ENCODE measurements at regions not wholly inside any gene's neighbourhood (a gene's known extent, or its start where the extent isn't known, plus 50 kb on each side); places are given as distances from the start of the nearest gene placed in this dataset.
A peak's percentile ranks its signal among the peaks of the same experiment; 100 is the strongest.

DNA sequence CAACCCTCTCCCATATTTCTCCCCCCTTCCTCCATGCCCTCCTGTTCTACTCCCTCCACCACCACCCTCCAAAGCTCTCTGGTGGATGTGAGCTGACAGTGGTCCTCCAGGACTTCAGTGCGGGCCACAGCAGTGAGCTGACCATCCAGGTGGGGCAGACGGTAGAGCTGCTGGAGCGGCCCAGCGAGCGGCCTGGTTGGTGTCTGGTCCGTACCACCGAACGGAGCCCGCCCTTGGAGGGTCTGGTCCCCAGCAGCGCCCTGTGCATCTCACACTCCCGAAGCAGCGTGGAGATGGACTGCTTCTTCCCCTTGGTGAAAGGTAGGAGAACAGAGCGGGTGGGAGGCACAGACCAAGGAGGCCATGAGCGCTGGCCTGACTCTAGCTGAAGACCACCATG lies 167.5 kb upstream of the UMPS start:
- Histone ChIP-seq H3K4me1 (ENCODE audit: control insufficient read depth, insufficient read depth, low read length) (no peaks in the 10 kb centered on the region), H3K9me3 (ENCODE audit: control insufficient read depth, insufficient read depth, low read depth, low read length) (no peaks in the 10 kb centered on the region), H3K27ac (ENCODE audit: low read length) (no peak overlapping the region), H3K27me3 (ENCODE audit: control insufficient read depth, insufficient read depth, low read length) (peaks cover 23% of the 10 kb centered on the region), H3K4me3 (ENCODE audit: low read depth in 2 of 2, low read length in 2 of 2) (no peak overlapping the region), H3K36me3 (ENCODE audit: control insufficient read depth, insufficient read depth, low read length) (no peaks in the 10 kb centered on the region)
- ATAC-seq (no peak), DNase-seq (ENCODE audit: low read depth, low spot score) (no peak)
- POLR2A ChIA-PET = interaction anchor here (0.6 kb wide), 1 partner anchor 779 kb away, joined by 9 read pairs; no protein-coding TSS in a partner anchor
- in situ Hi-C loops (cut with HindIII; ENCODE audit: low pct_unique_long_range_greater_than_20kb, low sequenced_read_pairs) = no loop called here
- TF ChIP-seq, protein P1, sequence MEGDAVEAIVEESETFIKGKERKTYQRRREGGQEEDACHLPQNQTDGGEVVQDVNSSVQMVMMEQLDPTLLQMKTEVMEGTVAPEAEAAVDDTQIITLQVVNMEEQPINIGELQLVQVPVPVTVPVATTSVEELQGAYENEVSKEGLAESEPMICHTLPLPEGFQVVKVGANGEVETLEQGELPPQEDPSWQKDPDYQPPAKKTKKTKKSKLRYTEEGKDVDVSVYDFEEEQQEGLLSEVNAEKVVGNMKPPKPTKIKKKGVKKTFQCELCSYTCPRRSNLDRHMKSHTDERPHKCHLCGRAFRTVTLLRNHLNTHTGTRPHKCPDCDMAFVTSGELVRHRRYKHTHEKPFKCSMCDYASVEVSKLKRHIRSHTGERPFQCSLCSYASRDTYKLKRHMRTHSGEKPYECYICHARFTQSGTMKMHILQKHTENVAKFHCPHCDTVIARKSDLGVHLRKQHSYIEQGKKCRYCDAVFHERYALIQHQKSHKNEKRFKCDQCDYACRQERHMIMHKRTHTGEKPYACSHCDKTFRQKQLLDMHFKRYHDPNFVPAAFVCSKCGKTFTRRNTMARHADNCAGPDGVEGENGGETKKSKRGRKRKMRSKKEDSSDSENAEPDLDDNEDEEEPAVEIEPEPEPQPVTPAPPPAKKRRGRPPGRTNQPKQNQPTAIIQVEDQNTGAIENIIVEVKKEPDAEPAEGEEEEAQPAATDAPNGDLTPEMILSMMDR (IDR thresholded peaks at IDR 0.05) = no peak
- TF ChIP-seq SIN3A (IDR thresholded peaks at IDR 0.05; ENCODE audit: borderline replicate concordance, insufficient read depth, low read depth, low read length) (no peak), TCF7L2 (IDR thresholded peaks at IDR 0.05; ENCODE audit: low read depth, low read length) (no peak)
- TF ChIP-seq, protein P2, sequence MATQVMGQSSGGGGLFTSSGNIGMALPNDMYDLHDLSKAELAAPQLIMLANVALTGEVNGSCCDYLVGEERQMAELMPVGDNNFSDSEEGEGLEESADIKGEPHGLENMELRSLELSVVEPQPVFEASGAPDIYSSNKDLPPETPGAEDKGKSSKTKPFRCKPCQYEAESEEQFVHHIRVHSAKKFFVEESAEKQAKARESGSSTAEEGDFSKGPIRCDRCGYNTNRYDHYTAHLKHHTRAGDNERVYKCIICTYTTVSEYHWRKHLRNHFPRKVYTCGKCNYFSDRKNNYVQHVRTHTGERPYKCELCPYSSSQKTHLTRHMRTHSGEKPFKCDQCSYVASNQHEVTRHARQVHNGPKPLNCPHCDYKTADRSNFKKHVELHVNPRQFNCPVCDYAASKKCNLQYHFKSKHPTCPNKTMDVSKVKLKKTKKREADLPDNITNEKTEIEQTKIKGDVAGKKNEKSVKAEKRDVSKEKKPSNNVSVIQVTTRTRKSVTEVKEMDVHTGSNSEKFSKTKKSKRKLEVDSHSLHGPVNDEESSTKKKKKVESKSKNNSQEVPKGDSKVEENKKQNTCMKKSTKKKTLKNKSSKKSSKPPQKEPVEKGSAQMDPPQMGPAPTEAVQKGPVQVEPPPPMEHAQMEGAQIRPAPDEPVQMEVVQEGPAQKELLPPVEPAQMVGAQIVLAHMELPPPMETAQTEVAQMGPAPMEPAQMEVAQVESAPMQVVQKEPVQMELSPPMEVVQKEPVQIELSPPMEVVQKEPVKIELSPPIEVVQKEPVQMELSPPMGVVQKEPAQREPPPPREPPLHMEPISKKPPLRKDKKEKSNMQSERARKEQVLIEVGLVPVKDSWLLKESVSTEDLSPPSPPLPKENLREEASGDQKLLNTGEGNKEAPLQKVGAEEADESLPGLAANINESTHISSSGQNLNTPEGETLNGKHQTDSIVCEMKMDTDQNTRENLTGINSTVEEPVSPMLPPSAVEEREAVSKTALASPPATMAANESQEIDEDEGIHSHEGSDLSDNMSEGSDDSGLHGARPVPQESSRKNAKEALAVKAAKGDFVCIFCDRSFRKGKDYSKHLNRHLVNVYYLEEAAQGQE (IDR thresholded peaks at IDR 0.05; ENCODE audit: insufficient read depth in 1 of 2, low read depth in 2 of 2, low read length in 1 of 2) = no peak
- intact Hi-C loops (cut with micrococcal nuclease; ENCODE audit: unreplicated experiment) = loop anchor here (10.0 kb wide), 1 partner anchor 342 kb away; no protein-coding TSS in a partner anchor
- no TSS peak for BruUV-seq (replicated peaks)
- CTCF ChIA-PET = interaction anchor here (0.6 kb wide), 1 partner anchor 53 kb away, joined by 3 read pairs; no protein-coding TSS in a partner anchor

DNA sequence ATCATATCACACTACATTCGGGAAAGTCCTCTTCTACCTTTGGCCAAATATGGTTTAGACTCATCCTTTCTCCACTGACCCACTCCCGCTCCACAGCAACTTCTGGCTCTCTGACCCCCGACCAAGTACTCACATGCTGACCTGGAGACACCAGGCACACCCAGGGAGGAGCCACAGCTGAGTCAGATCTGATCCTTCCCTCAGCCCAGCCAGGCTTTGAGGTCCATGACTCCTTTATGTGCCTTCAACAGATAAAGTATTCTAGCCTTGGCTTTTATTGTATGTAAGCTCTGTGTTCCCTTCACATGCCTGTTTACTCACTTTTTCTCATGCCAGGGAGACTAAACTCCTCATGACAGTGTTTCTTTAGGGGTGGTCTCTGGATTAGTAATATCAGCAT lies 166.9 kb upstream of the UMPS start:
- ATAC-seq = no peak
- H3K27ac ChIP-seq (ENCODE audit: low read length) = no peak overlapping the region
- H3K36me3 ChIP-seq (ENCODE audit: control insufficient read depth, insufficient read depth, low read length) = no peaks in the 10 kb centered on the region
- H3K9me3 ChIP-seq (ENCODE audit: control insufficient read depth, insufficient read depth, low read depth, low read length) = no peaks in the 10 kb centered on the region
- H3K4me3 ChIP-seq (ENCODE audit: low read depth in 2 of 2, low read length in 2 of 2) = no peak overlapping the region
- TF ChIP-seq POLR2AphosphoS5 (IDR thresholded peaks at IDR 0.05; ENCODE audit: low read depth, low read length) = no peak
- TF ChIP-seq SIN3A (IDR thresholded peaks at IDR 0.05; ENCODE audit: borderline replicate concordance, insufficient read depth, low read depth, low read length) = no peak
- intact Hi-C loops (cut with micrococcal nuclease; ENCODE audit: unreplicated experiment) (loop anchor here (10.0 kb wide), 1 partner anchor 341 kb away; no protein-coding TSS in a partner anchor), in situ Hi-C loops (cut with HindIII; ENCODE audit: low pct_unique_long_range_greater_than_20kb, low sequenced_read_pairs) (no loop called here)
- POLR2A ChIA-PET = no interaction called here
- BruUV-seq (replicated peaks) = no TSS peak
- CTCF ChIA-PET = interaction anchor here (0.7 kb wide), 2 partner anchors 313 to 379 kb away, joined by 6 to 8 read pairs; no protein-coding TSS in a partner anchor
- no peak for DNase-seq (ENCODE audit: low read depth, low spot score)
- H3K27me3 ChIP-seq (ENCODE audit: control insufficient read depth, insufficient read depth, low read length) = peaks cover 23% of the 10 kb centered on the region
- no peaks in the 10 kb centered on the region for H3K4me1 ChIP-seq (ENCODE audit: control insufficient read depth, insufficient read depth, low read length)

DNA sequence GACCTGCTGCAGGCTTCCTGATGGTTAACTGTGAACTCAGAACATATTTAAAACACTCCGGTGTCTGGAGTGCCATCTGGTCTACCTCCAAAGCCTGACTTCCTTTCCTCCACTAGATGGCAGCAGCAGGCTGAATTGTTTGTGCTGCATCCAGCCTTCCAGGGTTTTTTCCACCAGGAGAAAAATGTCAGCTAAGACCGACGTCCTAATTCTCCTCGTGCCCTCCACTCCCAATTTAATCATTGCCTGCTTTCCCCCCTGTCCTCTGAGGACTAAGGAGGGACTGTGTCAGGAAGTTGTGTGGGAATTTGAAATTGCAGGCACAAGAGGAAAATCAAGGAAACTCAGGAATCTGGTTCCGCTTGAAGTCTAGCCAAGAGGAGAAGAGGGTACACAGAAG lies 165.2 kb upstream of the UMPS start:
- BruUV-seq (replicated peaks) = no TSS peak

More for the DNA sequence above, 165.2 kb upstream of the UMPS start:
- ChIA-PET CTCF (interaction anchor here (0.6 to 2.2 kb wide), 3 partner anchors 123 to 397 kb away, joined by 5 to 13 read pairs (median 11); no protein-coding TSS in a partner anchor), POLR2A (no interaction called here)
- TF ChIP-seq, protein P1 (IDR thresholded peaks at IDR 0.05) = peak; percentile 95
- TF ChIP-seq SIN3A (IDR thresholded peaks at IDR 0.05; ENCODE audit: borderline replicate concordance, insufficient read depth, low read depth, low read length) = no peak
- ATAC-seq = peak; percentile 94
- H3K36me3 ChIP-seq (ENCODE audit: control insufficient read depth, insufficient read depth, low read length) = no peaks in the 10 kb centered on the region
- peak; percentile 55 for DNase-seq (ENCODE audit: low read depth, low spot score)
- no peak overlapping the region for H3K27ac ChIP-seq (ENCODE audit: low read length)
- H3K27me3 ChIP-seq (ENCODE audit: control insufficient read depth, insufficient read depth, low read length) = peaks cover 28% of the 10 kb centered on the region
- intact Hi-C loops (cut with micrococcal nuclease; ENCODE audit: unreplicated experiment) = loop anchor here (1.0 to 10.0 kb wide), 2 partner anchors 124 to 340 kb away; no protein-coding TSS in a partner anchor
- H3K4me3 ChIP-seq (ENCODE audit: low read depth in 2 of 2, low read length in 2 of 2) = no peak overlapping the region
- no peaks in the 10 kb centered on the region for H3K9me3 ChIP-seq (ENCODE audit: control insufficient read depth, insufficient read depth, low read depth, low read length)
- in situ Hi-C loops (cut with HindIII; ENCODE audit: low pct_unique_long_range_greater_than_20kb, low sequenced_read_pairs) = no loop called here
- no peaks in the 10 kb centered on the region for H3K4me1 ChIP-seq (ENCODE audit: control insufficient read depth, insufficient read depth, low read length)
